ENCODE measurements at regions not wholly inside any gene's neighbourhood (a gene's known extent, or its start where the extent isn't known, plus 50 kb on each side); places are given as distances from the start of the nearest gene placed in this dataset.

GRCh38 chr13:99655351-99656091, 154.2 kb downstream of the TM9SF2 start (continued):
- TF ChIP-seq TFE3 (CRISPR knock-in tag; IDR thresholded peaks at IDR 0.05), result no peak
- no peak for TF ChIP-seq ZNF484 (CRISPR knock-in tag; IDR thresholded peaks at IDR 0.05; ENCODE audit: borderline replicate concordance, low read depth)
- TF ChIP-seq RFXANK (CRISPR knock-in tag; IDR thresholded peaks at IDR 0.05), result no peak
- no peak for TF ChIP-seq ZBTB14 (CRISPR knock-in tag; IDR thresholded peaks at IDR 0.05)
- TF ChIP-seq TCF12 (IDR thresholded peaks at IDR 0.05), result no peak
- no peak for TF ChIP-seq TCF12 (CRISPR knock-in tag; IDR thresholded peaks at IDR 0.05)
- no peak for TF ChIP-seq CBX2 (IDR thresholded peaks at IDR 0.05; ENCODE audit: low read depth, low read length)
- no peak for TF ChIP-seq CBX2 (CRISPR knock-in tag; IDR thresholded peaks at IDR 0.05; ENCODE audit: low read depth)
- no peak for TF ChIP-seq ZMAT3 (CRISPR knock-in tag; conservative IDR thresholded peaks at IDR 0.05)
- TF ChIP-seq GABPB1 (CRISPR knock-in tag; IDR thresholded peaks at IDR 0.05), result no peak
- no peak for TF ChIP-seq ZNF670 (CRISPR knock-in tag; IDR thresholded peaks at IDR 0.05; ENCODE audit: borderline replicate concordance)
- TF ChIP-seq ZNF34 (CRISPR knock-in tag; IDR thresholded peaks at IDR 0.05; ENCODE audit: borderline replicate concordance), result no peak
- peak; percentile 64 for TF ChIP-seq CREM (IDR thresholded peaks at IDR 0.05)
- no peak for TF ChIP-seq CREM (CRISPR knock-in tag; IDR thresholded peaks at IDR 0.05)
- TF ChIP-seq ZBTB46 (CRISPR knock-in tag; IDR thresholded peaks at IDR 0.05; ENCODE audit: borderline replicate concordance), result no peak
- no peak for TF ChIP-seq ZNF839 (CRISPR knock-in tag; IDR thresholded peaks at IDR 0.05; ENCODE audit: borderline replicate concordance)
- no peak for TF ChIP-seq ZNF17 (CRISPR knock-in tag; IDR thresholded peaks at IDR 0.05)
- TF ChIP-seq CBX1 (IDR thresholded peaks at IDR 0.05; ENCODE audit: low read depth), result no peak
- TF ChIP-seq MAX (IDR thresholded peaks at IDR 0.05), result no peak
- TF ChIP-seq ZNF687 (CRISPR knock-in tag; IDR thresholded peaks at IDR 0.05), result peak; percentile 69
- no peak for TF ChIP-seq SMAD1 (CRISPR knock-in tag; IDR thresholded peaks at IDR 0.05; ENCODE audit: borderline replicate concordance, low read depth)
- TF ChIP-seq ZNF282 (IDR thresholded peaks at IDR 0.05; ENCODE audit: partially characterized antibody), result no peak
- TF ChIP-seq ARHGAP35 (CRISPR knock-in tag; IDR thresholded peaks at IDR 0.05; ENCODE audit: borderline replicate concordance), result no peak
